ENCODE measurements at regions not wholly inside any gene's neighbourhood (a gene's known extent, or its start where the extent isn't known, plus 50 kb on each side); places are given as distances from the start of the nearest gene placed in this dataset.

DNA sequence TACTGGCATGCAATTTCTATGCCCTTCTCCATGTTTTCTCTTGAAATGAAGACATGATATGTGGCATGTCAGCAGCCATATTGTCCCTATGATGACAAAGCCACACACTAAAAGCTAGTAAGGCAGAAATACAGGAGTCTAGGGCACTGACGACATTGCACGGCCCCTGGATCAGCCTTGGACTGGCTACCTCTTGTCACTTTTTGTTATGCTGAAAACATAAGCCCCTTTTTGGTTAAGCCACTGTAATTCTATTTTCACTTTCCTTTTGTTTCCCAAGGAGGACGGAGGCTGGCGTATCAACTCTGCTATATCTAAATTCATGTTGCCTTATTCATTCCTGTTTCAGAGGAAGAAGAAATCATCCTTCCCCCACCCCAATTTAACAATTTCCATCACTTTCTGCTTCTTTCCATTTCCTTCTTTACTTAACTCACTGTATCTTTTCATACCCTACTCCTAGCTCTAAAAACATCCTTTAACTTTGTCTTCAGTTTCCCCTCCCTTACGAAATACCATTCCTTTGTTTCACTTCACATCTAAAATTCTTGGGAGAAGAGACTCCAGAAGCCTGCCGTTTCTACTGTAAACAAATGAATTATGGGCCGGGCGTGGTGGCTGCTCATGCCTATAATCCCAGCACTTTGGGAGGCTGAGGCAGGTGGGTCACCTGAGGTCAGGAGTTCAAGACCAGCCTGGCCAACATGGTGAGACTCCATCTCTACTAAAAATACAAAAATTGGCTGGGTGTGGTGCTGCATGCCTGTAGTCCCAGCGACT is 364.1 kb downstream of the PCNX1 start:
- Histone ChIP-seq H3F3A (ENCODE audit: low read length, unreplicated experiment) (no peaks in the 10 kb centered on the region), H4K20me1 (ENCODE audit: low read length) (no peaks in the 10 kb centered on the region), H3K36me3 (ENCODE audit: low read depth, low read length) (no peaks in the 10 kb centered on the region), H3K9me3 (ENCODE audit: low read length) (no peaks in the 10 kb centered on the region), H3K4me2 (ENCODE audit: low read length) (no peak overlapping the region), H3K4me3 (ENCODE audit: low read length) (no peak overlapping the region), H2AFZ (ENCODE audit: low read length) (no peak overlapping the region), H3K79me2 (ENCODE audit: low read length) (no peaks in the 10 kb centered on the region), H3K27ac (ENCODE audit: low read length) (no peak overlapping the region), H3K4me1 (ENCODE audit: insufficient read depth, low read length) (0 out of 2 replicates have a peak, but pooled peaks cover 4% of the 10 kb centered on the region), H3K9me2 (replicated peaks; ENCODE audit: low read length) (no peaks in the 10 kb centered on the region), H3K27me3 (ENCODE audit: low read length) (no peaks in the 10 kb centered on the region), H3K9ac (ENCODE audit: low read length) (no peak overlapping the region)
- ChIA-PET CTCF (no interaction called here), POLR2A (ENCODE audit: unreplicated experiment) (no interaction called here)
- intact Hi-C loops (cut with micrococcal nuclease) = no loop called here
- TF ChIP-seq CTCF (conservative IDR thresholded peaks at IDR 0.05; ENCODE audit: low read depth, low read length) (no peak), EZH2 (IDR thresholded peaks at IDR 0.05; ENCODE audit: low read length, unreplicated experiment) (no peak), EZH2phosphoT487 (IDR thresholded peaks at IDR 0.05; ENCODE audit: borderline replicate concordance, low read length) (no peak)
- BruUV-seq (replicated peaks) = no TSS peak
- DNase-seq = no peak
- ATAC-seq = no peak

GRCh38 chr14:71273366-71273765 is 366.1 kb downstream of the PCNX1 start:
- ATAC-seq (no peak), DNase-seq (peak; percentile 4)
- BruUV-seq (replicated peaks) = no TSS peak
- Histone ChIP-seq H3K27me3 (ENCODE audit: low read length) (no peaks in the 10 kb centered on the region), H3K36me3 (ENCODE audit: low read depth, low read length) (no peaks in the 10 kb centered on the region), H2AFZ (ENCODE audit: low read length) (no peak overlapping the region), H3K9ac (ENCODE audit: low read length) (no peak overlapping the region), H3K9me3 (ENCODE audit: low read length) (no peaks in the 10 kb centered on the region), H4K20me1 (ENCODE audit: low read length) (no peaks in the 10 kb centered on the region), H3K4me1 (ENCODE audit: insufficient read depth, low read length) (peaks cover 4% of the 10 kb centered on the region; the same call in 1 of the 2 replicates), H3K4me2 (ENCODE audit: low read length) (no peak overlapping the region), H3K9me2 (replicated peaks; ENCODE audit: low read length) (no peaks in the 10 kb centered on the region), H3K79me2 (ENCODE audit: low read length) (no peaks in the 10 kb centered on the region), H3K27ac (ENCODE audit: low read length) (no peak overlapping the region), H3K4me3 (ENCODE audit: low read length) (no peak overlapping the region), H3F3A (ENCODE audit: low read length, unreplicated experiment) (no peaks in the 10 kb centered on the region)
- ChIA-PET POLR2A (ENCODE audit: unreplicated experiment) (no interaction called here), CTCF (no interaction called here)
- TF ChIP-seq EZH2phosphoT487 (IDR thresholded peaks at IDR 0.05; ENCODE audit: borderline replicate concordance, low read length) (no peak), CTCF (conservative IDR thresholded peaks at IDR 0.05; ENCODE audit: low read depth, low read length) (no peak)
- intact Hi-C loops (cut with micrococcal nuclease) = no loop called here

GRCh38 chr14:71284048-71284447 is 376.8 kb downstream of the PCNX1 start:
- BruUV-seq (replicated peaks) = no TSS peak
- ChIA-PET POLR2A (ENCODE audit: unreplicated experiment) (no interaction called here), CTCF (interaction anchor here (0.6 kb wide), 2 partner anchors 21 to 437 kb away, joined by 4 read pairs; no protein-coding TSS in a partner anchor)

More at GRCh38 chr14:71284048-71284447, 376.8 kb downstream of the PCNX1 start:
- Histone ChIP-seq H3K36me3 (ENCODE audit: low read depth, low read length) (no peaks in the 10 kb centered on the region), H3K27me3 (ENCODE audit: low read length) (no peaks in the 10 kb centered on the region), H3K4me2 (ENCODE audit: low read length) (no peak overlapping the region), H3F3A (ENCODE audit: low read length, unreplicated experiment) (no peaks in the 10 kb centered on the region), H4K20me1 (ENCODE audit: low read length) (no peaks in the 10 kb centered on the region), H3K4me1 (ENCODE audit: insufficient read depth, low read length) (peaks cover 23% of the 10 kb centered on the region), H3K9ac (ENCODE audit: low read length) (no peak overlapping the region), H2AFZ (ENCODE audit: low read length) (no peak overlapping the region), H3K79me2 (ENCODE audit: low read length) (no peaks in the 10 kb centered on the region), H3K27ac (ENCODE audit: low read length) (no peak overlapping the region), H3K9me3 (ENCODE audit: low read length) (no peaks in the 10 kb centered on the region; the same call in 1 of the 2 replicates), H3K4me3 (ENCODE audit: low read length) (no peak overlapping the region), H3K9me2 (replicated peaks; ENCODE audit: low read length) (no peaks in the 10 kb centered on the region)
- DNase-seq = no peak
- no peak for ATAC-seq
- TF ChIP-seq EZH2phosphoT487 (IDR thresholded peaks at IDR 0.05; ENCODE audit: borderline replicate concordance, low read length) (no peak), CTCF (conservative IDR thresholded peaks at IDR 0.05; ENCODE audit: low read depth, low read length) (no peak), EZH2 (IDR thresholded peaks at IDR 0.05; ENCODE audit: low read length, unreplicated experiment) (no peak)
- intact Hi-C loops (cut with micrococcal nuclease) = no loop called here
